Testis (tissue), 2 donors: ENCODE measurements at regions not wholly inside any gene's neighbourhood (a gene's known extent, or its start where the extent isn't known, plus 50 kb on each side); places are given as distances from the start of the nearest gene placed in this dataset.

Experiments
- DNase-seq: peaks from one replicate; pipeline ENCODE4 v3.0.0-alpha.2; 2019
- H3K27ac ChIP-seq, 2 donors: fragments of 200-600 bp; sonication (generic); one replicate each; pipeline ENCODE4 v1.5.1; 2019
- H3K27me3 ChIP-seq: fragments of 200-600 bp; sonication (generic); one replicate; pipeline ENCODE4 v1.5.1; 2019
- H3K36me3 ChIP-seq: fragments of 200-600 bp; sonication (generic); one replicate; pipeline ENCODE4 v1.5.1; 2017; ENCODE audit warnings: low read depth; ENCODE audit errors: missing control alignments
- H3K4me1 ChIP-seq: fragments of 200-600 bp; sonication (generic); one replicate; pipeline ENCODE4 v1.5.1; 2019
- H3K4me3 ChIP-seq, 2 donors: fragments of 200-600 bp; sonication (generic); one replicate each; pipeline ENCODE4 v1.5.1; 2017 to 2019
- H3K9me3 ChIP-seq: fragments of 200-600 bp; sonication (generic); one replicate; pipeline ENCODE4 v1.5.1; 2017
- CTCF ChIP-seq, 3 experiments: fragments of 450-650 bp in 2 of 3; fragments of 200-600 bp in 1 of 3; sonication (generic) in 1 of 3; IDR thresholded peaks; one replicate each; pipeline ENCODE4 v1.5.1; 2016 to 2019; ENCODE audit warnings: antibody characterized with exemption in 3 of 3, mild to moderate bottlenecking in 2 of 3, moderate library complexity in 1 of 3
- POLR2A ChIP-seq: fragments of 450-650 bp; IDR thresholded peaks from one replicate; pipeline ENCODE4 v1.6.1; 2017; ENCODE audit warnings: antibody characterized with exemption, mild to moderate bottlenecking, moderate library complexity
- WGBS, 2 donors: methylation state at CpG; one replicate each; pipeline ENCODE4 v1.1.5; 2018; 5-methylcytosine and 5-hydroxymethylcytosine counted together
- intact Hi-C: fragments of 100-400 bp; cut with DNase I; formaldehyde crosslinking; loops from one replicate; pipeline ENCODE4 v1.15.1; 2023; ENCODE audit warnings: low total_unique reads

- intact Hi-C loops = no loop called here
- Histone ChIP-seq H3K4me1 (no peaks in the 10 kb centered on the region), H3K36me3 (no peaks in the 10 kb centered on the region), H3K9me3 (no peaks in the 10 kb centered on the region), H3K27ac (no peak overlapping the region), H3K4me3 (no peak overlapping the region), H3K27me3 (no peaks in the 10 kb centered on the region)
- DNase-seq = no peak
- WGBS, 2 donors = 93 to 95% methylated on average over 8 of the region's 8 CpGs
- TF ChIP-seq POLR2A (no peak), CTCF (IDR thresholded peaks at IDR 0.05) (no peak)
These were observed 403.0 kb downstream of the ANKRD7 start for GRCh38 chr7:118627467-118627866.

GRCh38 chr7:118629898-118630438, 405.5 kb downstream of the ANKRD7 start:
- no peak for DNase-seq
- TF ChIP-seq CTCF (IDR thresholded peaks at IDR 0.05) (no peak), POLR2A (no peak)
- Histone ChIP-seq H3K36me3 (no peaks in the 10 kb centered on the region), H3K9me3 (no peaks in the 10 kb centered on the region), H3K4me1 (no peaks in the 10 kb centered on the region), H3K27me3 (no peaks in the 10 kb centered on the region), H3K4me3 (no peak overlapping the region), H3K27ac (no peak overlapping the region)
- intact Hi-C loops = no loop called here
- WGBS, 2 donors = 28 to 41% methylated on average over 2 of the region's 2 CpGs

- Histone ChIP-seq H3K4me3 (no peak overlapping the region), H3K27me3 (no peaks in the 10 kb centered on the region), H3K4me1 (no peaks in the 10 kb centered on the region), H3K9me3 (no peaks in the 10 kb centered on the region), H3K27ac (no peak overlapping the region), H3K36me3 (no peaks in the 10 kb centered on the region)
- no peak for TF ChIP-seq CTCF (IDR thresholded peaks at IDR 0.05)
- no peak for TF ChIP-seq POLR2A
- no peak for DNase-seq
- intact Hi-C loops = no loop called here
- 78 to 81% methylated on average over 2 of the region's 2 CpGs for WGBS, 2 donors
These were observed 417.9 kb downstream of the ANKRD7 start for GRCh38 chr7:118642396-118642795.

GRCh38 chr7:118644346-118644745, 419.8 kb downstream of the ANKRD7 start:
- Histone ChIP-seq H3K4me1 (no peaks in the 10 kb centered on the region), H3K27ac (no peak overlapping the region), H3K4me3 (no peak overlapping the region), H3K36me3 (no peaks in the 10 kb centered on the region), H3K9me3 (no peaks in the 10 kb centered on the region), H3K27me3 (no peaks in the 10 kb centered on the region)
- DNase-seq = no peak
- intact Hi-C loops = no loop called here
- TF ChIP-seq CTCF (IDR thresholded peaks at IDR 0.05) (no peak), POLR2A (no peak)

GRCh38 chr7:118648002-118648401, 423.5 kb downstream of the ANKRD7 start:
- 90 to 100% methylated on average over 2 of the region's 2 CpGs for WGBS, 2 donors
- intact Hi-C loops = no loop called here
- Histone ChIP-seq H3K27me3 (no peaks in the 10 kb centered on the region), H3K4me3 (no peak overlapping the region), H3K9me3 (no peaks in the 10 kb centered on the region), H3K36me3 (no peaks in the 10 kb centered on the region), H3K27ac (no peak overlapping the region), H3K4me1 (no peaks in the 10 kb centered on the region)
- TF ChIP-seq POLR2A (no peak), CTCF (IDR thresholded peaks at IDR 0.05) (no peak)
- DNase-seq = no peak
